ENCODE measurements at regions not wholly inside any gene's neighbourhood (a gene's known extent, or its start where the extent isn't known, plus 50 kb on each side); places are given as distances from the start of the nearest gene placed in this dataset.
"Not testable (repeated sequence)": the region's sequence is repeated elsewhere in the genome, so short reads cannot be mapped to it uniquely, and the experiment has no call there.

- no peak for DNase-seq (ENCODE audit: low spot score)
Observed at GRCh38 chr12:67534681-67535080, 113.9 kb upstream of the DYRK2 start.

DNA sequence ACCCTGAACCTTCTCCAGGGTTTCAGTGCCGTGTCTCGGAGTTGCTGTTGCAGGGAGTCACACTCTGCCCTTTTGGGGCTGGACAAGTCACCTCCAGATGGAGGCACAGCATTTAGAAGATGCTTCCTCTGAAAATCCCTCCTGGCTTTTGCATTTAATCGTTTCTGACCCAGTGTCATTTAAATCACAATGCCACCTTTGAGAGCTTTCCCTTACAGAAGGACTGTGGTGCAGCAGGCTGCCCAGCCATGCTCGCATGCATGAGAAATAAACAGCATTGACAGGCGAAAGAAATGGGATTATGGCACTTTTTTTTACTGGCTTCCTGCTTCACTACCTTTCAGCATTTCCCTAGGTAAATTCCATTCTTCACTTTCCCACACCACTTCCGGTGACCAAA, 113.4 kb upstream of the DYRK2 start:
- DNase-seq (ENCODE audit: low spot score): no peak

DNA sequence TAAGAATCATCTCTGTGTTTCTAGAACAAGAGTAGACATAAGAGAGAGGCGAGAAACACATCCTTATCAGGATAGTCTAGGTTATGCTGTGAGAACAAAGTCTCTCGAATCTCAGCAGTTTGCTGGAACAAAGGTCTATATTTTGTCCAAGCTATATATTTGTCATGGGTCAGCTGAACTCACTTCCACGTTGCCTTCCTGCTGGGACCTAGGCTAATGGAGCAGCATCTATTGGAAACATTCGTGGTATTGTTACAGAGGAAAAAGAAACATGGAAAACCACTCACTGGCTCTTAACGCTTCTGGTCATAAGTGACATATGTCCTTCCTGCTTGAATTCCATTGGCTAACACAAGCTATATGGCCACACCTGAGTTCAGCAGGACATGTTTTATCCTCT, 112.6 kb upstream of the DYRK2 start:
- no peak for DNase-seq (ENCODE audit: low spot score)

DNA sequence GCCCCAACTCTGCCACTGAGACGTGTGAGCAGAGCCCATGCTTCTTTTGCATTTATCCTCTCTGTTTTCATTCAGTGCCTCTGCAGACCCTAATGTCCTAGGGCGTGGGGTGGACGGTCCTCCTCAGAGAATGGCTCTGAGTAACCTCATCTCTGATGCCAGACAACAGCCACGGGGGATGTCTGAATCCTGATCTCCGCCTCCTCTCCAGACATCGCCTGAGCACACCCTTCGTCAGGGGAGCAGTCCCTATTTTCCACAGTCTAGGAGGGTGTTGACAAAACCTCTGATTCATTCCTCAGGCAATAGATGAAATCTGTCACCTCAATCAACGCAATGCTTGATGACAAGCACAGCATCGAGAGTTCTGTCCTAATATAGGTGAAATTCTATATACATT, 109.2 kb upstream of the DYRK2 start:
- no peak for DNase-seq (ENCODE audit: low spot score)

- no peak for DNase-seq (ENCODE audit: low spot score)
Observed at GRCh38 chr12:67539946-67540345, 108.6 kb upstream of the DYRK2 start.

- no peak for DNase-seq (ENCODE audit: low spot score)
Observed at GRCh38 chr12:67540920-67541624, 107.5 kb upstream of the DYRK2 start.

DNA sequence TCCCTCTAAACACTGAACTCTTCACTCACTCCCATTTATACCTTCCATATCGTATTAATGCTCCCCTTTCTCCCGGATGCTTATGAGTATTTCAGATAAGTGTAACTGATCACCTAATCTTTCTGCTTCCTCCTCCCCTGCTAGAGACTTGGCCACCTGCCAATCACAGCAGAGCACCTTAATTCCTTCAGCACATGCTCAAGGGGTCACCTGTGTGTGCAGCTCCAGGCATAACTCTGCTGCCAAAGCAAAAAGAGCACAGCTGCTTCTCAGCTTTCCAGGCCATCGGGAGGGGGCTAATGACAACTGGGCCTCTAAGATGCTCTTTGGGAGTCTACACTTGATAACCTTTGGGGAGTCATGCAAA, 106.9 kb upstream of the DYRK2 start:
- DNase-seq (ENCODE audit: low spot score): no peak

DNA sequence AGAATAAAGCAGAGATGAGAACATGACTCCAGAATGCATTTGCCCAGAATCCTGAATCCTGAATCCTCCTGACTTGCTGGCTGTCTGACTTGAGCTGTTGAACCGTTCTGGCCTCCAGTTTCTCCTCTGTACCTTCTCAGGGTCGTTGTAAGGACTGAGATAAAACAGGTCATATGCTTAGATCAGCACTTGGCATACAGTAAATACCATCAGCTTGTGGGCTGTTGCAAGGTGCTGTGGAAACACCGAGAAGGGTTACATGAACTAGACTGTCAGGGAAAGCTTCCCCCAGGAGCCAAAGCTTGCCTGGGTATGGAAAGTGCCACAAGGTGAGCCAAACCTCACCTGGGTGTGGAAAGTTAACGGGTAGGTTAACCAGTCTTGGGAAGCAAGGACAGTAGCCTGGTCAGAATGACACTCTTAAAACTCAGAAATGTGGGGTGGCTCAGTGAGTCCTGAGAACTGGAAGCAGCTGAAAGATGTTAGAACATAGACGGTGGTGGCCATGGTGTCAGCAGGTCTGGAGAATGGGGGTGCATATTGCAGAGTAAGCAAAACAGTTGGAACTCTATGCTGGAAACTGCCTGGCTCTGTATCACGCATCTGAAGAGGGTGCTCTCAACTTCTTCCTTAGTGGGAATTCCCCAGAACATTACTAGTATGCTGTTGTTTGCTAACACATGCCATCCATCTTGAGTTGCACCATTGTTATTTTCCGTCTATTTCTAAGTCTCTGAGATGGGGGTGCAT, 105.3 kb upstream of the DYRK2 start:
- DNase-seq (ENCODE audit: low spot score): no peak

- no peak for DNase-seq (ENCODE audit: low spot score)
Observed at GRCh38 chr12:67545298-67545697, 103.2 kb upstream of the DYRK2 start.

DNA sequence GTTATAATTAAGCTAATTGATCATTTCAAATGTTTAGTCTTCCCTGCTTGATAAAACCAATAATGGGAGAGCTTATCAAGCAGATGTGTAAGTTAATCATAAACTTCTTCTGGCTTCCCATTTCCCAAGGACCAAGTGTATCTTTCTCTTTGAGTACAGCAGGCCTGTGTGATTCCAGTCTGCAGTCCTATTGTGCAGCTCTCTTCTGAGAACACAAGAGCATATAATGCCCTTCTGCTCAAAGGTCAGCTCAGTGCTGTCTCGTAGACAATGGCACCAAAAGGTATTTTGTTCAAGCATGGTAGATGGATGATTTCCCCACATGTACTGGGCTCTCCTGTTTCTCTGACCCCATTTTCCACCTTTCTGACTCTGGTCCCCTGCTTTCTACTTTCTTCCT, 101.8 kb upstream of the DYRK2 start:
- DNase-seq (ENCODE audit: low spot score): no peak

DNA sequence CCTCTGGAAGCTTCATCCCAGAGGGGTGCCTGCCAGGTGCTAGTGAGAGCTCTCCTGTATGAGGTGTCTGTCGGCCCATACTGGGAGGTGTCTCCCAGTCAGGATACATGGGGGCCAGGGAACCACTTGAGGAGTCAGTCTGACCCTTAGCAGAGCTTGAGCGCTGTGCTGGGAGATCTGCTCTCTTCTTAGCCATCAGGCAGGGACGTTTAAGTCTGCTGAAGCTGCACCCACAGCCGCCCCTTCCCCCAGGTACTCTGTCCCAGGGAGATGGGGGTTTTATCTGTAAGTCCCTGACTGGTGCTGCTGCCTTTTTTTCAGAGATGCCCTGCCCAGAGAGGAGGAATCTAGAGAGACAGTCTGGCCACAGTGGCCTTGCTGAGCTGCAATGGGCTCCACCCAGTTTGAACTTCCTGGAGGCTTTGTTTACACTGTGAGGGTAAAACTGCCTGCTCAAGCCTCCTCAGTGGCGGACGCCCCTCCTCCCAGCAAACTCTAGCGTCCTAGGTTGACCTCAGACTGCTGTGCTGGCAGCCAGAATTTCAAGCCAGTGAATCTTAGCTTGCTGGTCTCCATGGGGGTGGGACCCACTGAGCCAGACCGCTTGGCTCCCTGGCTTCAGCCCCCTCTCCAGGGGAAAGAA, 93.3 kb upstream of the DYRK2 start:
- DNase-seq (ENCODE audit: low spot score): not testable (repeated sequence)

DNA sequence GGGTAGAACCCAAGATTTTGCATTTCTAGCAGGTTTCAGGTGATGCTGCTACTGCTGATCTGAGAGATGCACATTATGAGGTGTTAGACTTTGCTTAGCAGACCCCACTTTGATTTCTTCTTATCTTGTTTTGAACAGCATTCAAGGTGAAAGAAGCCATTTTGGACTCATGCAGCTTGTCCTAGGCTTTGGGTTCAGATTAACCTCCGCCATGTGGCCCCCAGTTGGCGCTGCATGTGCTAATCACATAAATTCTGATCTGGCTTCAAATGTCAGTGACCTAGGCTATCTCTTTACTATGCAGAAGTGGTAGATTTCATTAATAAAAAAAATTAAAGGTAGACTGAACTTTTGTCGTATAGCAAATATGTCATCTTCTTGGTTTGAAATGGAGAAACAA, 89.8 kb upstream of the DYRK2 start:
- no peak for DNase-seq (ENCODE audit: low spot score)

- DNase-seq (ENCODE audit: low spot score): no peak
Observed at GRCh38 chr12:67559751-67560150, 88.8 kb upstream of the DYRK2 start.

DNA sequence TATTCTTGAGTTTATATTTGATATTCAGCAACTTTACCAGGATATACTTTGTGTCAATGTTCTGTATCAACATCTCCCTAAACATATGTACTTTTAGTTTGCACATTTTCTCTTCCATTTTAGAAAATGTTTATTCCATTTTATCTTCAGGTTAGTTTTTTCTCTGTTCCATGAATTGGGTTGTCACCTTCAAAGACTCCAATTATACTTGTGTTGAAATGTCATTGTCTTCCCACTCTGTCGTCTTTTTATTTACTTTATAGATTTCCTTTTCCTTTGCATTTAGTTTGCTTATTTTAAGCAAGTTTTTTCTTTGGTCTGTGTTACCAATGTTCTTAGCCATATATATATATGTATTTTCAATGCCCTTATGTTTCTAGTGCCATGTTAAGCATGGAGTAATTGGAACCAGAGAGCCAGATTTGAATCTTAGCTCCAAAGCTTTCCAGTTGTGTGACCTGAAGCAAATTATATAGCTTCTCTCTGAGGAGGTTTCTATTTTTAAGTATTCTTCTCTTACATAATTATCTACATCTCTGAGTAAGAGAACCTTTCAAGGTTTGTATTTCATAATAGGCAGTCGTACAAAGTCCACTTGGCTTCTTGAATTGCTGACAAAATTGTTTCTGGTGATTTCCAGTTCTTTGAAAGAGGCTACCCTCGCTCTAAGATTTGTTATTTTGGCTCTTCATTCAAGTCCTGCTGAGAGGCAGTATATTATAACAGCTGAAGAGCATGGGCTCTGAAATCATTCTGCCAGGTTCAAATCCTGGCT, 85.8 kb upstream of the DYRK2 start:
- no peak for DNase-seq (ENCODE audit: low spot score)

- DNase-seq (ENCODE audit: low spot score): no peak
Observed at GRCh38 chr12:67568055-67568454, 80.5 kb upstream of the DYRK2 start.

GRCh38 chr12:67572492-67572891, 76.1 kb upstream of the DYRK2 start:
- no peak for DNase-seq (ENCODE audit: low spot score)

- no peak for DNase-seq (ENCODE audit: low spot score)
Observed at GRCh38 chr12:67573566-67573965, 75.0 kb upstream of the DYRK2 start.

DNA sequence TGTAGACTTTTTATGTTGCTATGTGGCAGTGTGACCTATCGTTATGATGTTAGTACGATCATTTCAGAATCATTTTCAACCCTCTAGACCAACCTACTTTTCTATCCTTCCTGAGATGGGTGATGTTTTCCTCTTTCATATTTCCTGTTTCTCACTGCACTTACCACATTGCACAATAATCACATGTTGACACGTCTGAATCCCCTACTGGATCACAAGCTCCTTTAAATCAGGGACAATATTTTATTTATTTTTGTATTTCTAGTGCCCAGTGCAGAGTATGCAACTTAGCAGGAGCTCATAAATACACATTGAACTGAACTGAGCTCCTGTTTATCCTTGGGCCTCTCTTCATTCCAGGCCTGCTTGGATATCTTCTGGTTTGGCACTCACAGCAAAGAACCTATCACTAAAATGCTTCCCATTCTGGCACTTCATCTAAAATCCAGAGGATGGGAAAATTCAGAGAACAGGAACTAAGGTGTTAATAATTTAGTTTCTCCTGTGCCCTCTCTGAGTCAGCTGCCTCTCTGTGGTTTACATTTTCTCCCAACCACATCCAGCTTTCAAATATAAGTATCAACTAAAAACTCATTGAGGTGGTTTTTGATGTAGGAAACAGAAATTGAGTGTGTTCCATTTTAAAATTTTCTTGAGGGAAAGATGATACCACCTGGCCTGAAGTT, 69.4 kb upstream of the DYRK2 start:
- DNase-seq (ENCODE audit: low spot score): peak; percentile 11

DNA sequence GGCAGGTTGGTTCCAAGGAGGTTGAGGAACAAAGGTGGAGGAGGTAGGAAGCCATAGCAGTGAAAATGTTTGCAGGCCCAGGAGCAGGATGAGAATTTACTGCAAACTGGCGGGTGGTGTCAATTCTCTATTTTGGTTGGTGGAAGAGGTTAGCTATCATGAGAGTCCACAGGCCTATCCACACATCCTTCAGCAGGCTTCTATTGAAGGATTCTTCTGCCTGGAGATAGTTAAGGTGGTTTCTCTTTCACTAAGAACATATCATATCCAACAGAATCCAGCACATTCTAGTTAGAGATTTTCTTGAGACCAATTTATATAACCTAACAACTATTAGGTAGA, 68.9 kb upstream of the DYRK2 start:
- no peak for DNase-seq (ENCODE audit: low spot score)

DNA sequence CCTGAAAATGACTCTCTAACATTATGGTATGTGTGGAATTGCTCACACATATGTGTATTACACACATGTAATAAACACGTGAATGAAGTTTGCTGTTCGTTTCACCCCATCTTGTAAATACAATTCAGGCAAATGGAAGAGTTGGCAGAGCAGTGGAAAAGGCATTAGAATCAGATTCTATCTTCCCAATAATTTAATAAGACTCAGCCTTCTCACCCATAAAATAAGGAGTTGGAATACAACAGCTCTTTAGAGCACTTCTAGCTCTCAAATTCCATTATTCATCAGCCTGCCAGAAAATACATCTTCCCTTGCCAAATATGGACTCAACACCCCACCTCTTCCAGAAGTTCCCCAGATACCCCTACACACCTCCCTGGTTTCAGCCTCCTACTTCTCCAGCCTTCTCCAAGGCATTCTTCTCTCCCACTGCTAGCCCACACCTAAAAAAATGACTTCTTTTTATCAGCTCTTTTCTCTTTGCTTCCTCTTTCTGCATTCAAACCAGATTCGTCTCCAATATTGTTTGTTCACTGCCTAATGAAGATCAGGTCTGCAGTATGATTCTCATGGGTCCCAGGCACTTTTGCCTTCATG, 66.2 kb upstream of the DYRK2 start:
- DNase-seq (ENCODE audit: low spot score): no peak

GRCh38 chr12:67582844-67583243, 65.7 kb upstream of the DYRK2 start:
- no peak for DNase-seq (ENCODE audit: low spot score)

DNA sequence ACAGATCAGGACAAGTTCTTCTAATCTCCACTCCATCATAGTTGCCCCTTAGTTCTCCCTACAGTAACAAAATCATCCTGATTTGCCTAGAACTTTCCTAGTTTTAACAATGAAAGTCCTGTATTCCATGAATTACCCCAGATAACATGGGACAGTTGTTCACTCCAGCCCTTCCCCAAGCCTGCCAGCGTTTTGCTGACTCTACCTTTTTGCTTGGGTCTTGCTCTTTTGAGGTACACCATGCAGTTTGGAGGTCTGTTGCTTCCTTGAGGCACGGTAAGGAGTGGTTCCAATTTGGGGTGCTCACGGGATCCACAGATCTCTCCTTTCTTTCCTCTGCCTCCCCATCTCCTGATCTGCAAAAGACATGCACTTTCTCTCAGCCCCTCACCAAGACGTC, 61.6 kb upstream of the DYRK2 start:
- DNase-seq (ENCODE audit: low spot score): no peak

Measured in activated CD4-positive, alpha-beta T cell treated with anti-CD3 and anti-CD28 coated beads, Interleukin-2, Interleukin-4, amounts not matched to agents 100 ng/mL and 50 ng/mL, durations not matched to agents 16 hours and 8 hours (primary cell).